Panc1 (cell line): ENCODE measurements at regions not wholly inside any gene's neighbourhood (a gene's known extent, or its start where the extent isn't known, plus 50 kb on each side); places are given as distances from the start of the nearest gene placed in this dataset.

Source experiments
- ATAC-seq: fragments of 200-7000 bp; cut with Tn5 transposase; 2 replicates; pipeline ENCODE4 v1.9.1; 2020; ENCODE audit warnings: mild to moderate bottlenecking, moderate library complexity
- BruUV-seq: library from RNA; stranded (reverse); fragments of 400-500 nt; replicated peaks from 2 replicates; lab custom pipeline; 2021; lab: Mats Ljungman, UMichigan
- CTCF ChIA-PET: fragments of 300-600 bp; sonication (Branson Sonifier 250); formaldehyde crosslinking; loops from one replicate; lab custom pipeline; 2022; ENCODE audit warnings: antibody characterized with exemption; lab: Charles Lee
- POLR2A ChIA-PET: fragments of 300-600 bp; sonication (Branson Sonifier 250); formaldehyde crosslinking; loops from one replicate; lab custom pipeline; 2022; ENCODE audit warnings: antibody characterized with exemption; lab: Charles Lee
- DNase-seq: peaks from one replicate; pipeline ENCODE4 v3.0.0-alpha.2; 2010; ENCODE audit warnings: low read depth, low spot score
- H3K27ac ChIP-seq: 2 replicates; pipeline ENCODE4 v1.5.1; 2011; ENCODE audit warnings: mild to moderate bottlenecking, low read length, inconsistent platforms
- H3K27me3 ChIP-seq: fragments of 200-500 bp; sonication (Bioruptor generic); 2 replicates; pipeline ENCODE4 v1.6.0; 2014; ENCODE audit warnings: low read length, inconsistent platforms; ENCODE audit not compliant: control insufficient read depth, insufficient read depth
- H3K36me3 ChIP-seq: fragments of 200-500 bp; sonication (Bioruptor generic); 2 replicates; pipeline ENCODE4 v1.5.1; 2014; ENCODE audit warnings: inconsistent platforms, mild to moderate bottlenecking, low read length, moderate library complexity; ENCODE audit not compliant: control insufficient read depth, insufficient read depth
- H3K4me1 ChIP-seq: 2 replicates; pipeline ENCODE4 v1.5.1; 2011; ENCODE audit warnings: inconsistent platforms, mild to moderate bottlenecking, low read length, moderate library complexity; ENCODE audit not compliant: control insufficient read depth, insufficient read depth
- H3K4me3 ChIP-seq, 2 experiments: 2 replicates each; pipeline ENCODE4 v1.5.1; 2011 to 2012; ENCODE audit warnings: low read depth in 2 of 2, low read length in 2 of 2, mild to moderate bottlenecking in 2 of 2, inconsistent platforms in 1 of 2, moderate library complexity in 1 of 2
- H3K9me3 ChIP-seq: fragments of 200-500 bp; sonication (Bioruptor generic); 2 replicates; pipeline ENCODE4 v1.5.1; 2014; ENCODE audit warnings: low read depth, mild to moderate bottlenecking, inconsistent platforms, low read length, moderate library complexity; ENCODE audit not compliant: control insufficient read depth, insufficient read depth
- CTCF ChIP-seq: fragments of 450-650 bp; IDR thresholded peaks from 2 replicates; pipeline ENCODE4 v1.5.1; 2017; ENCODE audit warnings: mild to moderate bottlenecking
- POLR2AphosphoS5 ChIP-seq: IDR thresholded peaks from 2 replicates; pipeline ENCODE4 v1.6.1; 2012; ENCODE audit warnings: mild to moderate bottlenecking, low read depth, low read length, moderate library complexity
- REST ChIP-seq, 2 experiments: IDR thresholded peaks; 2 replicates each; pipeline ENCODE4 v1.6.1; 2011 to 2012; ENCODE audit warnings: low read depth in 2 of 2, control low read depth in 1 of 2, low read length in 1 of 2, mild to moderate bottlenecking in 1 of 2, moderate library complexity in 1 of 2; ENCODE audit not compliant: insufficient read depth in 1 of 2
- SIN3A ChIP-seq: IDR thresholded peaks from 2 replicates; pipeline ENCODE4 v1.6.1; 2012; ENCODE audit warnings: low read depth, mild to moderate bottlenecking, low read length, moderate library complexity, borderline replicate concordance; ENCODE audit not compliant: insufficient read depth
- TCF7L2 ChIP-seq: IDR thresholded peaks from 2 replicates; pipeline ENCODE4 v1.6.1; 2011; ENCODE audit warnings: mild to moderate bottlenecking, low read depth, low read length, inconsistent platforms
- in situ Hi-C: cut with HindIII; loops from 2 replicates; pipeline ENCODE4 v1.10.0; 2016; ENCODE audit warnings: low sequenced_read_pairs, low pct_unique_long_range_greater_than_20kb
- intact Hi-C: fragments of 100-400 bp; cut with micrococcal nuclease; formaldehyde crosslinking; loops from one replicate; pipeline ENCODE4 v1.10.0; 2022; ENCODE audit not compliant: unreplicated experiment

- TF ChIP-seq CTCF, result no peak
- TF ChIP-seq POLR2AphosphoS5, result no peak
- TF ChIP-seq REST (IDR thresholded peaks at IDR 0.05; ENCODE audit: insufficient read depth in 1 of 2, low read depth in 2 of 2, low read length in 1 of 2), result no peak
- TF ChIP-seq SIN3A, result no peak
- TF ChIP-seq TCF7L2, result no peak
- CTCF ChIA-PET, result no interaction called here
- ATAC-seq, result no peak
Observed at GRCh38 chr4:135382280-135382959, 1180.8 kb upstream of the PABPC4L start.

GRCh38 chr4:135372131-135372530, 1170.5 kb upstream of the PABPC4L start:
- Histone ChIP-seq H3K27ac (no peak overlapping the region), H3K27me3 (no peaks in the 10 kb centered on the region), H3K4me3 (no peak overlapping the region), H3K4me1 (no peaks in the 10 kb centered on the region), H3K9me3 (no peaks in the 10 kb centered on the region), H3K36me3 (no peaks in the 10 kb centered on the region)
- DNase-seq (no peak), ATAC-seq (no peak)
- POLR2A ChIA-PET, result no interaction called here
- TF ChIP-seq TCF7L2 (no peak), CTCF (no peak), SIN3A (no peak), POLR2AphosphoS5 (no peak), REST (IDR thresholded peaks at IDR 0.05; ENCODE audit: insufficient read depth in 1 of 2, low read depth in 2 of 2, low read length in 1 of 2) (no peak)
- intact Hi-C loops (no loop called here), in situ Hi-C loops (no loop called here)
- no TSS peak for BruUV-seq
- CTCF ChIA-PET, result no interaction called here

More at GRCh38 chr4:135382280-135382959, 1180.8 kb upstream of the PABPC4L start:
- DNase-seq, result no peak
- POLR2A ChIA-PET, result no interaction called here
- Histone ChIP-seq H3K9me3 (no peaks in the 10 kb centered on the region), H3K27ac (no peak overlapping the region), H3K36me3 (no peaks in the 10 kb centered on the region), H3K27me3 (no peaks in the 10 kb centered on the region), H3K4me1 (no peaks in the 10 kb centered on the region), H3K4me3 (no peak overlapping the region)
- in situ Hi-C loops (no loop called here), intact Hi-C loops (no loop called here)
- no TSS peak for BruUV-seq
